ENCODE measurements at regions not wholly inside any gene's neighbourhood (a gene's known extent, or its start where the extent isn't known, plus 50 kb on each side); places are given as distances from the start of the nearest gene placed in this dataset.
A peak's percentile ranks its signal among the peaks of the same experiment; 100 is the strongest.

- Histone ChIP-seq H3K27me3 (ENCODE audit: insufficient read depth, low read length) (no peaks in the 10 kb centered on the region), H4K20me1 (ENCODE audit: insufficient read depth, low read length) (no peaks in the 10 kb centered on the region), H3K9me3 (ENCODE audit: low read length) (no peaks in the 10 kb centered on the region), H3K4me3 (ENCODE audit: low read depth, low read length, poor library complexity, severe bottlenecking) (no peak overlapping the region), H3K9me2 (ENCODE audit: low read depth, low read length) (no peaks in the 10 kb centered on the region), H3K4me1 (ENCODE audit: insufficient read depth, low read length, severe bottlenecking) (no peaks in the 10 kb centered on the region), H3K79me2 (ENCODE audit: insufficient read depth, low read length) (no peaks in the 10 kb centered on the region), H3K36me3 (ENCODE audit: insufficient read depth, low read length) (no peaks in the 10 kb centered on the region), H3K4me2 (ENCODE audit: low read length) (no peak overlapping the region), H3K27ac (ENCODE audit: low read depth, low read length, poor library complexity, severe bottlenecking) (no peak overlapping the region), H3K9ac (ENCODE audit: low read length) (no peak overlapping the region), H2AFZ (ENCODE audit: low read length) (peak overlapping the region; percentile 96; the same call in 1 of the 2 replicates), H3F3A (ENCODE audit: insufficient read depth, low read length) (no peaks in the 10 kb centered on the region)
- TF ChIP-seq EZH2 (IDR thresholded peaks at IDR 0.05; ENCODE audit: borderline replicate concordance, low read length) = no peak
- TF ChIP-seq, protein P1, sequence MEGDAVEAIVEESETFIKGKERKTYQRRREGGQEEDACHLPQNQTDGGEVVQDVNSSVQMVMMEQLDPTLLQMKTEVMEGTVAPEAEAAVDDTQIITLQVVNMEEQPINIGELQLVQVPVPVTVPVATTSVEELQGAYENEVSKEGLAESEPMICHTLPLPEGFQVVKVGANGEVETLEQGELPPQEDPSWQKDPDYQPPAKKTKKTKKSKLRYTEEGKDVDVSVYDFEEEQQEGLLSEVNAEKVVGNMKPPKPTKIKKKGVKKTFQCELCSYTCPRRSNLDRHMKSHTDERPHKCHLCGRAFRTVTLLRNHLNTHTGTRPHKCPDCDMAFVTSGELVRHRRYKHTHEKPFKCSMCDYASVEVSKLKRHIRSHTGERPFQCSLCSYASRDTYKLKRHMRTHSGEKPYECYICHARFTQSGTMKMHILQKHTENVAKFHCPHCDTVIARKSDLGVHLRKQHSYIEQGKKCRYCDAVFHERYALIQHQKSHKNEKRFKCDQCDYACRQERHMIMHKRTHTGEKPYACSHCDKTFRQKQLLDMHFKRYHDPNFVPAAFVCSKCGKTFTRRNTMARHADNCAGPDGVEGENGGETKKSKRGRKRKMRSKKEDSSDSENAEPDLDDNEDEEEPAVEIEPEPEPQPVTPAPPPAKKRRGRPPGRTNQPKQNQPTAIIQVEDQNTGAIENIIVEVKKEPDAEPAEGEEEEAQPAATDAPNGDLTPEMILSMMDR (IDR thresholded peaks at IDR 0.05; ENCODE audit: low read length) = no peak
Observed at GRCh38 chr10:83372646-83373045, 766.7 kb upstream of the GHITM start.

DNA sequence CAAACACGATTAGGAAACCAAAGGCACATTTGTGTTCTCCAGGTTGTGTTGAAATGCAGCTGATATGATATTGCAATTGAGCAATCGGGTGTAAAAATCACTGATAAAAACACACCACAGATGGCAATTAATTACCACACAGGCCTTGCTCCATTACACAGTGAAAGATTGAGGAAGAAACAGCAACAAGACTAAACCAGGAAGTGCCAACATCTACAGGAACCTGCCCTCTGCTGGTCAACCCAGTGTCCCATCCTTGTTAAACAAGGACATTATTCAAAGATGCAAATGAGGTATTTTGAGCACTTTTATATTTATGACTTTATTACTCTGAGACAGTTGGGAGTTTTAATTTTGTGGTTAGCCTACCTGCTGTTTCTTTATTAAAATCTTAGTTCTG lies 765.6 kb upstream of the GHITM start:
- Histone ChIP-seq H2AFZ (ENCODE audit: low read length) (peak overlapping the region; percentile 96; the same call in 1 of the 2 replicates), H3K36me3 (ENCODE audit: insufficient read depth, low read length) (no peaks in the 10 kb centered on the region), H3K27me3 (ENCODE audit: insufficient read depth, low read length) (no peaks in the 10 kb centered on the region)

GRCh38 chr10:83374741-83375140 lies 764.6 kb upstream of the GHITM start:
- Histone ChIP-seq H4K20me1 (ENCODE audit: insufficient read depth, low read length) (no peaks in the 10 kb centered on the region), H3K9me3 (ENCODE audit: low read length) (no peaks in the 10 kb centered on the region), H3K4me1 (ENCODE audit: insufficient read depth, low read length, severe bottlenecking) (no peaks in the 10 kb centered on the region), H3K4me3 (ENCODE audit: low read depth, low read length, poor library complexity, severe bottlenecking) (no peak overlapping the region), H3K27ac (ENCODE audit: low read depth, low read length, poor library complexity, severe bottlenecking) (no peak overlapping the region), H3F3A (ENCODE audit: insufficient read depth, low read length) (no peaks in the 10 kb centered on the region), H2AFZ (ENCODE audit: low read length) (no peak overlapping the region), H3K4me2 (ENCODE audit: low read length) (no peak overlapping the region), H3K27me3 (ENCODE audit: insufficient read depth, low read length) (no peaks in the 10 kb centered on the region), H3K79me2 (ENCODE audit: insufficient read depth, low read length) (no peaks in the 10 kb centered on the region), H3K9me2 (ENCODE audit: low read depth, low read length) (no peaks in the 10 kb centered on the region), H3K36me3 (ENCODE audit: insufficient read depth, low read length) (no peaks in the 10 kb centered on the region), H3K9ac (ENCODE audit: low read length) (no peak overlapping the region)
- TF ChIP-seq EZH2 (IDR thresholded peaks at IDR 0.05; ENCODE audit: borderline replicate concordance, low read length) = no peak
- TF ChIP-seq, protein P1 (IDR thresholded peaks at IDR 0.05; ENCODE audit: low read length) = no peak

More for the DNA sequence above, 765.6 kb upstream of the GHITM start:
- TF ChIP-seq EZH2 (IDR thresholded peaks at IDR 0.05; ENCODE audit: borderline replicate concordance, low read length) = no peak
- TF ChIP-seq, protein P1 (IDR thresholded peaks at IDR 0.05; ENCODE audit: low read length) = peak; percentile 69
- Histone ChIP-seq H3K4me2 (ENCODE audit: low read length) (no peak overlapping the region), H3K27ac (ENCODE audit: low read depth, low read length, poor library complexity, severe bottlenecking) (no peak overlapping the region), H3K9me3 (ENCODE audit: low read length) (no peaks in the 10 kb centered on the region), H3F3A (ENCODE audit: insufficient read depth, low read length) (no peaks in the 10 kb centered on the region), H3K9me2 (ENCODE audit: low read depth, low read length) (no peaks in the 10 kb centered on the region), H4K20me1 (ENCODE audit: insufficient read depth, low read length) (no peaks in the 10 kb centered on the region), H3K4me3 (ENCODE audit: low read depth, low read length, poor library complexity, severe bottlenecking) (no peak overlapping the region), H3K79me2 (ENCODE audit: insufficient read depth, low read length) (no peaks in the 10 kb centered on the region), H3K4me1 (ENCODE audit: insufficient read depth, low read length, severe bottlenecking) (no peaks in the 10 kb centered on the region), H3K9ac (ENCODE audit: low read length) (no peak overlapping the region)

Measured in OCI-LY1 (cell line).